Mesodermal cell (in vitro differentiated cells): ENCODE measurements at regions not wholly inside any gene's neighbourhood (a gene's known extent, or its start where the extent isn't known, plus 50 kb on each side); places are given as distances from the start of the nearest gene placed in this dataset.

Experiments
- H3K27ac ChIP-seq: 2 replicates; pipeline ENCODE4 v1.7.0; 2013; ENCODE audit warnings: mild to moderate bottlenecking, low read depth, low read length, moderate library complexity; ENCODE audit not compliant: severe bottlenecking
- H3K36me3 ChIP-seq: 2 replicates; pipeline ENCODE4 v1.7.1; 2013; ENCODE audit warnings: mild to moderate bottlenecking, low read length, moderate library complexity; ENCODE audit not compliant: control insufficient read depth, insufficient read depth
- H3K4me1 ChIP-seq: one replicate; pipeline ENCODE4 v1.7.1; 2013; ENCODE audit warnings: mild to moderate bottlenecking, low read length; ENCODE audit not compliant: insufficient read depth, control insufficient read depth, poor library complexity, severe bottlenecking
- H3K4me3 ChIP-seq: 2 replicates; pipeline ENCODE4 v1.7.0; 2013; ENCODE audit warnings: low read length, control low read depth, mild to moderate bottlenecking; ENCODE audit not compliant: insufficient read depth, poor library complexity, severe bottlenecking; ENCODE audit errors: extremely low read depth
- H3K9me3 ChIP-seq: 2 replicates; pipeline ENCODE4 v1.7.1; 2013; ENCODE audit warnings: mild to moderate bottlenecking, low read length, moderate library complexity; ENCODE audit not compliant: control insufficient read depth
- WGBS, 2 experiments: methylation state at CpG; one replicate each; pipeline ENCODE4 v1.1.5; 2013; ENCODE audit warnings: missing lambda C conversion rate in 2 of 2; ENCODE audit not compliant: insufficient coverage in 2 of 2; 5-methylcytosine and 5-hydroxymethylcytosine counted together

GRCh38 chr12:34297790-34298164 lies 275.5 kb downstream of the ALG10 start:
- Histone ChIP-seq H3K27ac (no peak overlapping the region), H3K4me3 (no peak overlapping the region), H3K36me3 (no peaks in the 10 kb centered on the region), H3K9me3 (peaks cover 94% of the 10 kb centered on the region), H3K4me1 (no peaks in the 10 kb centered on the region)
- WGBS, 2 experiments = 67 to 82% methylated on average over 6 to 9 of the region's 9 CpGs

- Histone ChIP-seq H3K4me3 (no peak overlapping the region), H3K27ac (no peak overlapping the region), H3K9me3 (peaks cover 88% of the 10 kb centered on the region), H3K4me1 (no peaks in the 10 kb centered on the region), H3K36me3 (no peaks in the 10 kb centered on the region)
- 74 to 78% methylated on average over 24 to 28 of the region's 28 CpGs for WGBS, 2 experiments
Observed at GRCh38 chr12:34298176-34298970, 276.1 kb downstream of the ALG10 start.

GRCh38 chr12:34298971-34299801 lies 276.9 kb downstream of the ALG10 start:
- Histone ChIP-seq H3K4me3 (no peak overlapping the region), H3K36me3 (no peaks in the 10 kb centered on the region), H3K27ac (no peak overlapping the region), H3K9me3 (peaks cover 90% of the 10 kb centered on the region), H3K4me1 (no peaks in the 10 kb centered on the region)
- WGBS, 2 experiments = 78 to 80% methylated on average over 28 to 35 of the region's 35 CpGs

- no peaks in the 10 kb centered on the region for H3K36me3 ChIP-seq
- H3K4me3 ChIP-seq = no peak overlapping the region
- no peaks in the 10 kb centered on the region for H3K4me1 ChIP-seq
- 72 to 83% methylated on average over 11 to 16 of the region's 16 CpGs for WGBS, 2 experiments
- H3K27ac ChIP-seq = no peak overlapping the region
- peaks cover 90% of the 10 kb centered on the region for H3K9me3 ChIP-seq
Observed at GRCh38 chr12:34299802-34300193, 277.5 kb downstream of the ALG10 start.

- WGBS, 2 experiments = 82 to 84% methylated on average over 30 to 34 of the region's 34 CpGs
- no peaks in the 10 kb centered on the region for H3K4me1 ChIP-seq
- H3K9me3 ChIP-seq = peaks cover 89% of the 10 kb centered on the region
- no peak overlapping the region for H3K27ac ChIP-seq
- H3K4me3 ChIP-seq = no peak overlapping the region
- no peaks in the 10 kb centered on the region for H3K36me3 ChIP-seq
Observed at GRCh38 chr12:34300376-34301250, 278.3 kb downstream of the ALG10 start.

- H3K4me3 ChIP-seq = no peak overlapping the region
- peaks cover 89% of the 10 kb centered on the region for H3K9me3 ChIP-seq
- H3K27ac ChIP-seq = no peak overlapping the region
- H3K4me1 ChIP-seq = no peaks in the 10 kb centered on the region
- no peaks in the 10 kb centered on the region for H3K36me3 ChIP-seq
- 79 to 85% methylated on average over 14 to 17 of the region's 22 CpGs for WGBS, 2 experiments
Observed at GRCh38 chr12:34301251-34302130, 279.2 kb downstream of the ALG10 start.

GRCh38 chr12:34302131-34302885 lies 280.0 kb downstream of the ALG10 start:
- Histone ChIP-seq H3K9me3 (peaks cover 89% of the 10 kb centered on the region), H3K4me3 (no peak overlapping the region), H3K27ac (no peak overlapping the region), H3K4me1 (no peaks in the 10 kb centered on the region), H3K36me3 (no peaks in the 10 kb centered on the region)
- 73 to 77% methylated on average over 22 to 26 of the region's 30 CpGs for WGBS, 2 experiments

GRCh38 chr12:34303091-34303870 lies 281.0 kb downstream of the ALG10 start:
- Histone ChIP-seq H3K9me3 (peaks cover 90% of the 10 kb centered on the region), H3K4me3 (no peak overlapping the region), H3K4me1 (no peaks in the 10 kb centered on the region), H3K27ac (no peak overlapping the region), H3K36me3 (no peaks in the 10 kb centered on the region)
- 71 to 76% methylated on average over 15 to 24 of the region's 24 CpGs for WGBS, 2 experiments

- Histone ChIP-seq H3K27ac (no peak overlapping the region), H3K9me3 (peaks cover 90% of the 10 kb centered on the region), H3K36me3 (no peaks in the 10 kb centered on the region), H3K4me1 (no peaks in the 10 kb centered on the region), H3K4me3 (no peak overlapping the region)
- WGBS, 2 experiments = 79 to 80% methylated on average over 18 of the region's 18 CpGs
Observed at GRCh38 chr12:34304001-34304400, 281.7 kb downstream of the ALG10 start.
